ENCODE measurements at regions not wholly inside any gene's neighbourhood (a gene's known extent, or its start where the extent isn't known, plus 50 kb on each side); places are given as distances from the start of the nearest gene placed in this dataset.

DNA sequence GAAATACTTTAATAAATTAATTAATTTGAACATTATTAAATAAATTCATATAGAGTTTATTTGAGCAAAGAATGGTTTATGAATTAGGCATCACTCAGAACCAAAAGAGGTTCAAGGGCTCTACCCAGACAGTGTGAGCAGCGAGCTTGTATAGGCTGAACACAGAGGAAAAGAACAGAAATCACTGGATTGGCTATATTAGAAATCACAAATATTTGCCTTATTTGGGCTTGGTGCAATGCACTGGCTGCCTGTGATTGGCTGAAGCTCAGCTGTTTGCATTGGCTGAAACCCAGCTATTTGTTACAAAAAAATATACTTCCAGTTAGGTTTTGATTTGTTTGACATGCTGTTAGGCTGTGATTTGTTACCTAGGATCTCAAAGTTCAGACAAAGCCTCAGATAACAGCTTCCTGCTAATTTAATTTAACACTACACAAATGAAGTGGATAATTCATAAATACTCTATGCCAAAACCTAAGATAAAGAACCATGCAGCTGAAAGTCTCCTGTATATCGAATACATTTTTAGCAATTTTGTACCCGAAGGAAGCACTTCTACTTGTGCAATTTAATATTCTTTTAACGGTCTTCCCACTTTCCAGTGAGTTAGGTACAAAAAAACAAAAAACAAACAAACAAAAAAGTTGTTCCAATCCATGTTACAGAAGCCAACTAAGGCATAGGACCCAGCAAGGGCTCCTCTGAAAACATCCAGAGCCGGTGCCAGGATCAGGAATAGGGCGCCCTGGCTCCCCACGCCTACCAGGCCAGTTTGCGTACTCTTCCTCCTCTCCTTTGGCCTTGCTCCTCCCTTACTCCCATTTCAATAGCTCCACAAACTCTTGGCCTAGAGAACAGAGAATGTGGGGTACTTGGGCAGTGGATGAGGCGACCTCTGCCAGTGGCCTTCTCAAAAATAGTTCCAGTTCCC lies 179.1 kb downstream of the DUSP10 start:
- Histone ChIP-seq H3K4me1 (ENCODE audit: insufficient read depth, low read length) (no peaks in the 10 kb centered on the region), H3K9me3 (ENCODE audit: control insufficient read depth in 1 of 2, low read length in 2 of 2) (no peaks in the 10 kb centered on the region), H3K36me3 (ENCODE audit: insufficient read depth, low read length) (no peaks in the 10 kb centered on the region), H3K27me3 (ENCODE audit: insufficient read depth, low read length) (no peaks in the 10 kb centered on the region), H3K4me3 (ENCODE audit: low read length in 2 of 2) (no peak overlapping the region), H3K27ac (ENCODE audit: low read depth, low read length) (no peak overlapping the region)
- H3K27ac Mint-ChIP-seq: no peak overlapping the region
- peaks cover 0 to 4% of the 10 kb centered on the region in 2 donors for H3K27me3 Mint-ChIP-seq
- DNase-seq: no peak
- H3K4me1 Mint-ChIP-seq: no peaks in the 10 kb centered on the region
- no peaks in the 10 kb centered on the region for H3K9me3 Mint-ChIP-seq
- ChIA-PET CTCF (ENCODE audit: partially characterized antibody) (no interaction called here), POLR2A (ENCODE audit: partially characterized antibody) (no interaction called here)
- H3K36me3 Mint-ChIP-seq: no peaks in the 10 kb centered on the region
- H3K4me3 Mint-ChIP-seq: no peak overlapping the region
- intact Hi-C loops (cut with micrococcal nuclease): no loop called here

DNA sequence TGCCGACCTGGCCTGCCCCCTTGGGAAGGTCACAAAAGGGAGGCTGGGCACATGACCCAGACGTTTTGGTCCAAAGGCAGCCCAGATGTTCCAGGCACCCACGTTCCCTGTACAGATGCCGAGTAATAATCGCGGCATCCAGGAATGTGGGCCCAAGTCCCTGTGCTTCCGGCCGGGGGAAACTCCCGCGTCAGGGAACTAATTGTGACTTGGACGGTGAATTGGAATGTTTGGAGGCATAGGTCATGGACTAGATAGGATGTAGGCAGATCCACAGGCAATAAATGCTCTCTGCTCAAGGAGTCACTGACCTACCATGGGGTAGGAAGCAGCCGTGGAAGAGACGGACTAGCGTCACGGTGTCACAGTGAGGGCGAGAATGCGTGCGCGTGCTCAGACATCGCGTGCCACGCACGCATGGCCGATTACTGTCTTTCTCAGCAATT lies 178.4 kb downstream of the DUSP10 start:
- Mint-ChIP-seq H3K27me3 (peaks cover 0 to 4% of the 10 kb centered on the region in 2 donors), H3K4me3 (no peak overlapping the region), H3K36me3 (no peaks in the 10 kb centered on the region), H3K4me1 (no peaks in the 10 kb centered on the region), H3K27ac (no peak overlapping the region), H3K9me3 (no peaks in the 10 kb centered on the region)
- Histone ChIP-seq H3K9me3 (ENCODE audit: control insufficient read depth in 1 of 2, low read length in 2 of 2) (no peaks in the 10 kb centered on the region), H3K4me3 (ENCODE audit: low read length in 2 of 2) (no peak overlapping the region), H3K36me3 (ENCODE audit: insufficient read depth, low read length) (no peaks in the 10 kb centered on the region), H3K27me3 (ENCODE audit: insufficient read depth, low read length) (no peaks in the 10 kb centered on the region), H3K27ac (ENCODE audit: low read depth, low read length) (no peak overlapping the region), H3K4me1 (ENCODE audit: insufficient read depth, low read length) (no peaks in the 10 kb centered on the region)
- CTCF ChIA-PET (ENCODE audit: partially characterized antibody): no interaction called here
- intact Hi-C loops (cut with micrococcal nuclease): no loop called here
- POLR2A ChIA-PET (ENCODE audit: partially characterized antibody): no interaction called here
- no peak for DNase-seq

DNA sequence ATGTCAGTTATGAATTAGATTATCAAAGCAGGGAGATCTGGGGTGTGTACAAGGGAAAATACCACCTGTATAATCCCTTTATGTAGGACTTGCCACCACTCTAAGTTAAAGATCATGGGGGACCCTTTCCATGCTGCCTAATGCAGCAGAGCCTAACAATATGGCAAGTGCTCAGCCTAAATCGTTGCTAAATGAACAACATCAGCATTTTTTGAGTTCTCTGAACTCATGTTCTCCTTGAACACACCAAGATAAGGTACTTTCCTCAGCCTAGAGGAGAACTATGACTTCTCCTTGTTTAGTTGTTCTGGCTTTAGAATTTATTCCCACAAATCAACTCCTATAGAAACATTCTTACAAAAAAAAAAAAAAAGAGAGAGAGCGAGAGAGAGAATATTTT lies 177.0 kb downstream of the DUSP10 start:
- peaks cover 0 to 4% of the 10 kb centered on the region in 2 donors for H3K27me3 Mint-ChIP-seq
- CTCF ChIA-PET (ENCODE audit: partially characterized antibody): no interaction called here
- H3K36me3 ChIP-seq (ENCODE audit: insufficient read depth, low read length): no peaks in the 10 kb centered on the region

DNA sequence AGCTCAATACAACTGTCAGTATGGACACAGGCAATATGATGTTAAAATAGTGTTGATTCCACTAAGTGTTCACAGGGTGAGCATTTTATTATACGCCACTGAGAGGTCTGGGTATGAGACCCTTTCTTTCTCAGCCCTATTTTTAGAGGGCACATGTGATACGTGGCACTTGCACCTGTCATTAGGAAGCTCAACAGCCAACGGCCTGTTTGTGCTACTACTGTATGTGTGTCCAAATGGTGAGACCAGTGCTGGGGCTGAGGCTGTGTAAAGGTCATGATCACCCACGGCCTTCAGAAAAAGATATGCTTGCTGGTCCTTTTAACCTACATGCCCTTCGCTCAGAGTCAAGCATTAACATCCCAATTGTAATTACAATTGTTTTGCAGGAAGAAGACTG lies 176.2 kb downstream of the DUSP10 start:
- Histone ChIP-seq H3K4me3 (ENCODE audit: low read length in 2 of 2) (no peak overlapping the region), H3K27me3 (ENCODE audit: insufficient read depth, low read length) (no peaks in the 10 kb centered on the region), H3K4me1 (ENCODE audit: insufficient read depth, low read length) (no peaks in the 10 kb centered on the region), H3K36me3 (ENCODE audit: insufficient read depth, low read length) (no peaks in the 10 kb centered on the region), H3K27ac (ENCODE audit: low read depth, low read length) (no peak overlapping the region), H3K9me3 (ENCODE audit: control insufficient read depth in 1 of 2, low read length in 2 of 2) (no peaks in the 10 kb centered on the region)
- Mint-ChIP-seq H3K36me3 (no peaks in the 10 kb centered on the region), H3K27ac (no peak overlapping the region), H3K4me1 (no peaks in the 10 kb centered on the region), H3K4me3 (no peak overlapping the region), H3K9me3 (no peaks in the 10 kb centered on the region), H3K27me3 (peaks cover 0 to 4% of the 10 kb centered on the region in 2 donors)
- ChIA-PET POLR2A (ENCODE audit: partially characterized antibody) (no interaction called here), CTCF (ENCODE audit: partially characterized antibody) (no interaction called here)
- DNase-seq: no peak
- intact Hi-C loops (cut with micrococcal nuclease): no loop called here

More for the DNA sequence above, 177.0 kb downstream of the DUSP10 start:
- H3K27me3 ChIP-seq (ENCODE audit: insufficient read depth, low read length): no peaks in the 10 kb centered on the region
- intact Hi-C loops (cut with micrococcal nuclease): no loop called here
- DNase-seq: no peak
- no peak overlapping the region for H3K4me3 ChIP-seq (ENCODE audit: low read length in 2 of 2)
- Mint-ChIP-seq H3K9me3 (no peaks in the 10 kb centered on the region), H3K4me1 (no peaks in the 10 kb centered on the region), H3K4me3 (no peak overlapping the region), H3K27ac (no peak overlapping the region), H3K36me3 (no peaks in the 10 kb centered on the region)
- POLR2A ChIA-PET (ENCODE audit: partially characterized antibody): no interaction called here
- no peak overlapping the region for H3K27ac ChIP-seq (ENCODE audit: low read depth, low read length)
- no peaks in the 10 kb centered on the region for H3K4me1 ChIP-seq (ENCODE audit: insufficient read depth, low read length)
- no peaks in the 10 kb centered on the region for H3K9me3 ChIP-seq (ENCODE audit: control insufficient read depth in 1 of 2, low read length in 2 of 2)

DNA sequence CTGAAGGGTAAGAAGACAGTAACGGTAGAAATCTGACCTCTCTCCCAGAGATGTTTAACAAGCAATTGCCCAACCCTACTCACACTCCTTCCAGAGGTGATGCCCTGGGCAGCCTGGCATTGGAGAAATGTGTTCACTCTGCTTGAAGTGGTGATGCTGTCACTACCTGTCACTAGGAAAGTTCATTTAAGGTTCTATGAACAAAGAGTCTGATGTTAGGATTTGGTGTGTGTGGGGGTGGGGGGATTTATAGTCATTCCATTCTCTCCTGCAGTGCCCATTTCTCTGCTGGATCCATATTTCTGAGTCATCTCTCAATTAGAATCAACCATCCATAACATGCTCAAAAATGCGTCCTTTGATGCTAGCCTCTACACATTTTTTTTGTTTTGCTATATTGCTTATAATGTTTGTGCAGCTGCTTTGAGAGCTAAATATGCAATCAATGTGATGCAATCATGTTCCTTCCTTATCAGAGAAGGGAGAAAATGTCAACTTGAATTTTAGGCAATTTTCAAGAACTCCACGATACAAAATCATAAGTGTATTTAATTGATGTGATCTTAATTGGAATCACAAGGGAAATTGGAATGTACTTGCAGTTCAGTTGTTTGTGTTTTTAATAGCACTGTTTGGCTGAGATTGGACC lies 173.9 kb downstream of the DUSP10 start:
- Mint-ChIP-seq H3K36me3 (no peaks in the 10 kb centered on the region), H3K27ac (no peak overlapping the region), H3K9me3 (no peaks in the 10 kb centered on the region), H3K4me3 (no peak overlapping the region), H3K27me3 (peaks cover 0 to 4% of the 10 kb centered on the region in 2 donors), H3K4me1 (no peaks in the 10 kb centered on the region)
- POLR2A ChIA-PET (ENCODE audit: partially characterized antibody): no interaction called here
- Histone ChIP-seq H3K27me3 (ENCODE audit: insufficient read depth, low read length) (no peaks in the 10 kb centered on the region), H3K27ac (ENCODE audit: low read depth, low read length) (no peak overlapping the region), H3K4me1 (ENCODE audit: insufficient read depth, low read length) (no peaks in the 10 kb centered on the region), H3K36me3 (ENCODE audit: insufficient read depth, low read length) (no peaks in the 10 kb centered on the region), H3K9me3 (ENCODE audit: control insufficient read depth in 1 of 2, low read length in 2 of 2) (no peaks in the 10 kb centered on the region), H3K4me3 (ENCODE audit: low read length in 2 of 2) (no peak overlapping the region)
- CTCF ChIA-PET (ENCODE audit: partially characterized antibody): no interaction called here
- intact Hi-C loops (cut with micrococcal nuclease): no loop called here
- no peak for DNase-seq

DNA sequence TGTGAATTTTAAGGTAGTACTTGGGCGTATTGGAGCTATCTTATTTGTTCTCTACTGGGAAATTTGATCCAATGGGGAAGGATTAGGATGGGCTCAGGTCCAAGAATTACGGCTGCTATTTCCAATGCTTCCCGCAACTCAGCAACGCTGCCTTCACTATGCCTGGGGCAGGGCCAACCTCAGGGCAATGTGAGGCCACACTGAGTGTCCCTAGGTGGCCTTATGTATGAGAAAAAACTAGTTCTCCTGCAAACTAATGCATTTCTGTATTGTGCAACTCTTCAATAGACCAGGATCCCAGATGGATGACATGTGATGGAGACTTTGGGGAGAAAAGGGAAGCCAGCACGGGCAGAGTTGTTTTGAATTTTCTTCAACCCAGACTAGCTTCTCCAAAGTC lies 168.1 kb downstream of the DUSP10 start:
- no peaks in the 10 kb centered on the region for H3K4me1 ChIP-seq (ENCODE audit: insufficient read depth, low read length)
- CTCF ChIA-PET (ENCODE audit: partially characterized antibody): no interaction called here
- H3K4me3 Mint-ChIP-seq: no peak overlapping the region
- H3K36me3 ChIP-seq (ENCODE audit: insufficient read depth, low read length): no peaks in the 10 kb centered on the region
- POLR2A ChIA-PET (ENCODE audit: partially characterized antibody): no interaction called here
- H3K36me3 Mint-ChIP-seq: no peaks in the 10 kb centered on the region
- no peak overlapping the region for H3K4me3 ChIP-seq (ENCODE audit: low read length in 2 of 2)
- intact Hi-C loops (cut with micrococcal nuclease): no loop called here
- no peaks in the 10 kb centered on the region for H3K9me3 ChIP-seq (ENCODE audit: control insufficient read depth in 1 of 2, low read length in 2 of 2)
- H3K27me3 ChIP-seq (ENCODE audit: insufficient read depth, low read length): no peaks in the 10 kb centered on the region
- H3K9me3 Mint-ChIP-seq: peaks cover 0 to 6% (median 0%) of the 10 kb centered on the region in 8 donors
- no peaks in the 10 kb centered on the region for H3K4me1 Mint-ChIP-seq
- DNase-seq: no peak
- H3K27me3 Mint-ChIP-seq: peaks cover 1 to 2% of the 10 kb centered on the region in 2 donors
- no peak overlapping the region for H3K27ac ChIP-seq (ENCODE audit: low read depth, low read length)
- H3K27ac Mint-ChIP-seq: no peak overlapping the region

DNA sequence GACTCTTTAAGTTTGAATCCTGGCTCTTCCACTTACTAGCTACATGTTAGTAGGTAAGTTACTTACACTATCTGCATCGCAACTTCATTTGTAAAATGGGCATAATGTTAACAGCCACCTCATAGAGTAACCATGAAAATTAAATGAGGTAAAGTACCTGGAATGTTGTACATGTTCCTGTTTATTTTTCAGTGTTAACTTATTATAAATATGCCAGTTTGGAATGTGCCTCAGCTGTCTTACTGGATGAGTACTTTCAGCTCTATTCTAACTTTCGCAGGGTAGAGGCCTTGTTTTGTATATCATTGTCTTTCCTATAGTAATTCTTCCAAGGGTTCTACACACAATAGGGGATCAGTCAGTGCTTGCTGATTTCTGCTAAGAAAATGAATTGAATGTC lies 167.4 kb downstream of the DUSP10 start:
- Histone ChIP-seq H3K4me3 (ENCODE audit: low read length in 2 of 2) (no peak overlapping the region), H3K36me3 (ENCODE audit: insufficient read depth, low read length) (no peaks in the 10 kb centered on the region), H3K9me3 (ENCODE audit: control insufficient read depth in 1 of 2, low read length in 2 of 2) (no peaks in the 10 kb centered on the region), H3K27ac (ENCODE audit: low read depth, low read length) (no peak overlapping the region), H3K4me1 (ENCODE audit: insufficient read depth, low read length) (no peaks in the 10 kb centered on the region), H3K27me3 (ENCODE audit: insufficient read depth, low read length) (no peaks in the 10 kb centered on the region)
- no peaks in the 10 kb centered on the region for H3K4me1 Mint-ChIP-seq
- ChIA-PET CTCF (ENCODE audit: partially characterized antibody) (no interaction called here), POLR2A (ENCODE audit: partially characterized antibody) (no interaction called here)
- no peak overlapping the region for H3K4me3 Mint-ChIP-seq
- H3K27me3 Mint-ChIP-seq: peaks cover 1 to 2% of the 10 kb centered on the region in 2 donors
- no peak for DNase-seq
- H3K9me3 Mint-ChIP-seq: peaks cover 0 to 6% (median 0%) of the 10 kb centered on the region in 8 donors
- no peaks in the 10 kb centered on the region for H3K36me3 Mint-ChIP-seq
- intact Hi-C loops (cut with micrococcal nuclease): no loop called here
- no peak overlapping the region for H3K27ac Mint-ChIP-seq

All from CD4-positive, alpha-beta memory T cell (primary cell).